GM12865 (cell line): ENCODE measurements at regions not wholly inside any gene's neighbourhood (a gene's known extent, or its start where the extent isn't known, plus 50 kb on each side); places are given as distances from the start of the nearest gene placed in this dataset.

Source experiments
- DNase-seq: peaks from one replicate; pipeline ENCODE4 v3.0.0; 2010; ENCODE audit warnings: low read depth
- H3K4me3 ChIP-seq: 2 replicates; pipeline ENCODE4 v1.5.1; 2011; ENCODE audit warnings: mild to moderate bottlenecking, low read depth, low read length, control low read depth
- CTCF ChIP-seq: IDR thresholded peaks from 2 replicates; pipeline ENCODE4 v1.5.1; 2011; ENCODE audit warnings: low read length, control low read depth, low read depth, inconsistent platforms; ENCODE audit not compliant: insufficient read depth; ENCODE audit errors: missing control alignments

- DNase-seq: no peak
- TF ChIP-seq CTCF: no peak
- no peak overlapping the region for H3K4me3 ChIP-seq
Measured at GRCh38 chr9:11326231-11326630, 713.4 kb upstream of the PTPRD start.

GRCh38 chr9:11328326-11328725 lies 715.5 kb upstream of the PTPRD start:
- no peak overlapping the region for H3K4me3 ChIP-seq
- no peak for TF ChIP-seq CTCF
- DNase-seq: no peak

- H3K4me3 ChIP-seq: no peak overlapping the region
- no peak for DNase-seq
- no peak for TF ChIP-seq CTCF
Measured at GRCh38 chr9:11335011-11335410, 722.2 kb upstream of the PTPRD start.

GRCh38 chr9:11338130-11338529 lies 725.3 kb upstream of the PTPRD start:
- DNase-seq: peak; percentile 0
- no peak overlapping the region for H3K4me3 ChIP-seq
- TF ChIP-seq CTCF: no peak

- no peak for TF ChIP-seq CTCF
- H3K4me3 ChIP-seq: no peak overlapping the region
- DNase-seq: no peak
Measured at GRCh38 chr9:11340654-11341053, 727.9 kb upstream of the PTPRD start.

- DNase-seq: no peak
- TF ChIP-seq CTCF: no peak
- no peak overlapping the region for H3K4me3 ChIP-seq
Measured at GRCh38 chr9:11347437-11347836, 734.6 kb upstream of the PTPRD start.

- H3K4me3 ChIP-seq: no peak overlapping the region
- DNase-seq: no peak
- no peak for TF ChIP-seq CTCF
Measured at GRCh38 chr9:11348366-11348765, 735.6 kb upstream of the PTPRD start.
